HEK293T (cell line): ENCODE measurements at regions not wholly inside any gene's neighbourhood (a gene's known extent, or its start where the extent isn't known, plus 50 kb on each side); places are given as distances from the start of the nearest gene placed in this dataset.

Source experiments
- CTCF ChIA-PET: fragments of 350-600 bp; formaldehyde crosslinking; extraction: SDS; loops from one replicate; lab custom pipeline; 2021; ENCODE audit warnings: antibody characterized with exemption, inconsistent platforms; lab: Yijun Ruan, JAX
- POLR2A ChIA-PET: fragments of 350-600 bp; formaldehyde crosslinking; extraction: SDS; loops from one replicate; lab custom pipeline; 2020; ENCODE audit warnings: antibody characterized with exemption, inconsistent platforms; lab: Yijun Ruan, JAX
- DNase-seq: peaks from one replicate; pipeline ENCODE4 v3.0.0; 2012; ENCODE audit warnings: mixed read lengths; ENCODE audit errors: extremely low spot score
- ARNT ChIP-seq: fragments of 450-650 bp; IDR thresholded peaks from 2 replicates; pipeline ENCODE4 v1.6.1; 2017; ENCODE audit warnings: mild to moderate bottlenecking
- BHLHE40 ChIP-seq: fragments of 450-650 bp; IDR thresholded peaks from 2 replicates; pipeline ENCODE4 v1.6.1; 2016; ENCODE audit warnings: mild to moderate bottlenecking, moderate library complexity, borderline replicate concordance
- CTBP1 ChIP-seq: fragments of 450-650 bp; IDR thresholded peaks from 2 replicates; pipeline ENCODE4 v1.6.1; 2016; ENCODE audit warnings: borderline replicate concordance
- ELF4 ChIP-seq: fragments of 450-650 bp; IDR thresholded peaks from 2 replicates; pipeline ENCODE4 v1.6.1; 2017; ENCODE audit warnings: antibody characterized with exemption
- FOXA1 ChIP-seq: fragments of 450-650 bp; IDR thresholded peaks from 2 replicates; pipeline ENCODE4 v1.6.1; 2016; ENCODE audit warnings: mild to moderate bottlenecking
- FOXK2 ChIP-seq: fragments of 450-650 bp; IDR thresholded peaks from 2 replicates; pipeline ENCODE4 v1.6.1; 2016; ENCODE audit warnings: mild to moderate bottlenecking
- FOXM1 ChIP-seq: fragments of 450-650 bp; IDR thresholded peaks from 2 replicates; pipeline ENCODE4 v1.6.1; 2017; ENCODE audit warnings: mild to moderate bottlenecking, borderline replicate concordance
- HDGF ChIP-seq: fragments of 450-650 bp; IDR thresholded peaks from 2 replicates; pipeline ENCODE4 v1.6.1; 2017; ENCODE audit warnings: antibody characterized with exemption, borderline replicate concordance
- L3MBTL2 ChIP-seq: fragments of 450-650 bp; conservative IDR thresholded peaks from 2 replicates; pipeline ENCODE4 v1.6.1; 2016; ENCODE audit warnings: mild to moderate bottlenecking
- LEF1 ChIP-seq: fragments of 450-650 bp; IDR thresholded peaks from 2 replicates; pipeline ENCODE4 v1.6.1; 2017; ENCODE audit warnings: mild to moderate bottlenecking, borderline replicate concordance
- NFRKB ChIP-seq: fragments of 450-650 bp; IDR thresholded peaks from 2 replicates; pipeline ENCODE4 v1.6.1; 2016; ENCODE audit warnings: mild to moderate bottlenecking, moderate library complexity
- PKNOX1 ChIP-seq: fragments of 450-650 bp; IDR thresholded peaks from 2 replicates; pipeline ENCODE4 v1.6.1; 2016
- SP1 ChIP-seq: fragments of 450-650 bp; IDR thresholded peaks from 2 replicates; pipeline ENCODE4 v1.6.1; 2017
- SUZ12 ChIP-seq: fragments of 450-650 bp; IDR thresholded peaks from 2 replicates; pipeline ENCODE4 v1.6.1; 2016; ENCODE audit warnings: mild to moderate bottlenecking
- TARDBP ChIP-seq: fragments of 450-650 bp; IDR thresholded peaks from 2 replicates; pipeline ENCODE4 v1.6.1; 2016
- ZNF384 ChIP-seq: fragments of 450-650 bp; IDR thresholded peaks from 2 replicates; pipeline ENCODE4 v1.6.1; 2016

- POLR2A ChIA-PET = no interaction called here
- TF ChIP-seq HDGF (no peak), CTBP1 (no peak), ELF4 (no peak), FOXK2 (no peak), LEF1 (no peak), PKNOX1 (no peak), ARNT (no peak), SUZ12 (no peak), FOXM1 (no peak), ZNF384 (no peak), FOXA1 (no peak), L3MBTL2 (no peak), TARDBP (no peak), BHLHE40 (no peak), NFRKB (no peak), SP1 (no peak)
- CTCF ChIA-PET = no interaction called here
- no peak for DNase-seq
These were observed 371.5 kb downstream of the NXPE2 start for GRCh38 chr11:115049796-115050195.

- no peak for TF ChIP-seq LEF1
- no peak for TF ChIP-seq ELF4
- no peak for TF ChIP-seq ZNF384
- TF ChIP-seq NFRKB = no peak
- TF ChIP-seq PKNOX1 = no peak
- TF ChIP-seq CTBP1 = no peak
- POLR2A ChIA-PET = no interaction called here
- no peak for DNase-seq
- CTCF ChIA-PET = no interaction called here
These were observed 372.4 kb downstream of the NXPE2 start for GRCh38 chr11:115050756-115051155.

- no peak for TF ChIP-seq HDGF
- TF ChIP-seq PKNOX1 = no peak
- TF ChIP-seq ZNF384 = no peak
- no peak for TF ChIP-seq SP1
- no peak for TF ChIP-seq CTBP1
- DNase-seq = no peak
- POLR2A ChIA-PET = no interaction called here
- CTCF ChIA-PET = no interaction called here
These were observed 373.7 kb downstream of the NXPE2 start for GRCh38 chr11:115051938-115052590.

GRCh38 chr11:115052601-115053000 is 374.3 kb downstream of the NXPE2 start:
- ChIA-PET POLR2A (no interaction called here), CTCF (no interaction called here)
- TF ChIP-seq LEF1 = no peak
- no peak for TF ChIP-seq CTBP1
- no peak for DNase-seq

- ChIA-PET POLR2A (interaction anchor here (0.7 kb wide), 1 partner anchor 11 kb away, joined by 3 read pairs; no protein-coding TSS in a partner anchor), CTCF (no interaction called here)
- DNase-seq = no peak
- TF ChIP-seq NFRKB = no peak
- no peak for TF ChIP-seq BHLHE40
- no peak for TF ChIP-seq FOXA1
- TF ChIP-seq ZNF384 = no peak
- no peak for TF ChIP-seq TARDBP
- no peak for TF ChIP-seq L3MBTL2
- no peak for TF ChIP-seq SP1
- TF ChIP-seq HDGF = no peak
- no peak for TF ChIP-seq CTBP1
- TF ChIP-seq ELF4 = no peak
- no peak for TF ChIP-seq LEF1
- no peak for TF ChIP-seq ARNT
- TF ChIP-seq SUZ12 = no peak
- no peak for TF ChIP-seq PKNOX1
- no peak for TF ChIP-seq FOXK2
- TF ChIP-seq FOXM1 = no peak
These were observed 376.5 kb downstream of the NXPE2 start for GRCh38 chr11:115054570-115055538.
